HuH-7 (cell line): ENCODE measurements at regions not wholly inside any gene's neighbourhood (a gene's known extent, or its start where the extent isn't known, plus 50 kb on each side); places are given as distances from the start of the nearest gene placed in this dataset.
"Not testable (repeated sequence)": the region's sequence is repeated elsewhere in the genome, so short reads cannot be mapped to it uniquely, and the experiment has no call there.

ENCODE experiments used
- DNase-seq: peaks from one replicate; pipeline ENCODE4 v3.0.0; 2011; ENCODE audit warnings: low spot score

DNA sequence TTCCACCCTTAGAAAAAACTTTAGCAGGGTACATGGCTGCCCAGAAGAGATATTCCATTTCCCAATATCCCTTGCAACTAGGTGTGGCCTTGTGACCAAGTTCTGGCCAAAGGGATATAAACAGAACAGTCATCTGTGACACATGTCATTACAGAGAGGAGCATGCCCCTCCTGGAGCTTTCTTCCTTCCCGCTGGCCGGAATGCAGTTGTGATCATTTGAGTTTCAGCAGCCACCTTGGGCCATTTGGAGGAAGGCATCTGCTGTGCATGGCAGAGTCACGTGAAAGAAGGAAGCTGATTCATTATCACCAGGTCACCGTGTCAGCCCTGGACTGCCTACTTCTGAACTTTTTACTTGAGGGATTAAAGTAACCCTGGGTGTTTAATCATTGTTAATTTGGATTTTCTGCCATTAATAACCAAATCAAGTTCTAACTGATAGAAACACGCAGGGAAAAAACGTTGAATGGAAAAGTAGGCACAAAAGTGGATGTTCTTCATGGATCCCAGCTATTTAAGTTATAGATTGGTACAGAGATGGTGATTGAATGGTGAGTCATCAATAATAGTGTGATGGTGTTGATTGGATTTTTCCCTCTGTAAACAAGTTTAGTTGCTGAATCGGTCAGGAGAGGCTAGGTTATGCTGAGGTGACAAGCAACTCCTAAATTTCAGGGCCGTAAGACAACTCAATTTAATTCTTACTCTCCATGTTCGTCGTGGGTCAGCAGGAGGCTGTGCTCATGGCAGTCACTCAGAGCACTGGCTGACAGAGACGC, 80.7 kb upstream of the CCDC167 start:
- DNase-seq, result no peak

DNA sequence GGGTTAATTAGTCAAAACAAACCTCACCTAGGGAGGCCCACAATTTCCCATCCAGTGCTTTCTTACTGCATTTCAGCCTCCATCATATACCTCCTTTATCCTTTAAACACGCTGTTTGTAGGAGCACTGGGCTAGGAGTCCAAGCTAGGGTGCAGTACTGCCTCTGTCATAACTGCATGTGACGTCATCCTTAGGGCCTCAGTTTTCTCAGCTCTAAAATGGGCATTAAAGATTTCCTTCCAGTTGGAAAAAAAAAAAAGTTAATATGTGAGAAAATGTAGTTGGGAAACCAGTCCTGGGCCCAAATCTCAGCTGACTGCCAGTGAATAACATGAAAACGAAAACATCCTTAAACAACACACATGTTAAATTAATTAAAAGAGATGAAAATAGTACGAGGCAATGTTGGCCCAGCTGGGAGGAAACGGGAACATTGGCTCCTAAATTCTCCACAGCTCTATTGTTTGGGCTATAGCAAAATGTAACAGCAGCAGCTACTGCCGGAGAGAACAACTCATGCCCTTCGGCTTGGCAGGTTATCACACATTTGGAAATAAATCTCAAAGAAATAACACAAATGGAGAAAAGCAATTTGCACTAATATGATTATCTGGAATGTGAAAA, 79.9 kb upstream of the CCDC167 start:
- no peak for DNase-seq

DNA sequence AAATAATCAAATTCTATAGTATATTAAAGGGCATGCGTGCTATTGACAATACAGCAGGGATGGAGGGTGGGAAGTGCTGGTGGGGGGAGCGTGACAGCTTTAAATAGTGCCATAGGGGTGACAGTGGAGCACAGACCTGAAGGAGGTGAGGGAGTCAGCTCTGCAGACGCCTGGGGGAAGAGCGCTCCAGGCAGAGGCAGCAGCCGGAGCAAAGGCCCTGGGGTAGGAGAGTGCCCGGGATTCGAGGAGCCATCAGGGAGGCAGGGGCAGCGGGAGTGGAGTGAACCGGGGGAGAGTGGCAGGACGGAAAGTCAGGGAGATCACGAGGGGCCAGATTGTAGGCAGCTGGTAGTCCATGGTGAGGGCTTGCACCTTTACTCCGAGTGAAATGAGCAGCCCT, 78.4 kb upstream of the CCDC167 start:
- no peak for DNase-seq

DNA sequence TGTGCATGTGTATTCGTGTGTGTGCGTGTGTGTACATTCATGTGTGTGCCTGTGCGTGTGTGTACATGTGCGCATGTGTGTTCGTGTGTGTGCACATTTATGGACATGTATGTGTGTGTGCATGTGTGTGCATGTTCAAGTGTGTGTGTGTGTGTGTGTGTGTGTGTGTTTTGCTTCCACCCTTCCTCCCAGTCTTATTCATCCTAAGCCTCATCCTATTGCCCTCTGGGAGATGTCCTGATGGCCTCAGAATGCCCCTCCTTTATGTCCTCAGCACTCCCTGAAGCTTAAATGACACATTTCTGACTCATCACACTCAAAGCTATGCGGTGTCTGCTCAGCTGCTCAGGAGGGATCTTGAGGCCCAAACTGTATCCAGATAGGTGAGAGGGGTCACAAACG, 76.6 kb upstream of the CCDC167 start:
- no peak for DNase-seq

DNA sequence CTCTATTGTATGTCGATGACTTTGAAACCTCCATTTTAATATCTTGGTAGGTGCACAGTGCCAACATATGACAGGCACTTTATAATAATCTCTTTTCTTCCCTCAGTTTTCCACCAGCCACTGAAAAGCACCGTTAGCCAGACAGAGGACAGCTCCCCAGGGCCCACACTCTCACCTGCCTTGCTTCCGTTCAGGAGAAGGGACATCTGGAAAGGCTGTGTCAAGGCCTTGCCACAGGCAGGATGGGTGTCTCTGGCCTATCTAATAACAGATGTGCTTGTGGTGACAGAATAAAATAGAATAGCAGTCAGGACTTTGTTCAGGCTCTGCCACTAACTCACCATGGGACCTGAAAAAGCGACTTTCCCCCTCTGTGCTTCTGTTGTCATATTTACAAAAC, 75.5 kb upstream of the CCDC167 start:
- DNase-seq, result no peak

DNA sequence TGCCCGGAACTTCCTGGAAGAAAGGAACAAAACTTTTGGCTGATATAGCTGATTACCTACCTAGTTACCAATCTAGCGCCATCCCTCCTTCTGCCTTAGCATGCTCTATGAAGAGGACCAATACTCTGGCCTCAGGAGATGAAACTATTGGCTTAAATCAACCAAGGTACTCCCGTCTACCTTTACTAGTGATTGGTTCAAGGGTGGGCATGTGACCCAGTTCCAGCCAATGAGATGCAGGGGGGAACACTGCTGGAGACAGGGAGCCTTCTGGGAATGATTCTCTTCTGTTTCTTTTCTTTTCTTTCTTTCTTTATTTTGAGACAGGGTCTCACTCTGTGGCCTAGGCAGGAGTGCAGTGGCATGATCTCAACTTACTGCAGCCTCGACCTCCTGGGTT, 72.6 kb upstream of the CCDC167 start:
- no peak for DNase-seq

DNA sequence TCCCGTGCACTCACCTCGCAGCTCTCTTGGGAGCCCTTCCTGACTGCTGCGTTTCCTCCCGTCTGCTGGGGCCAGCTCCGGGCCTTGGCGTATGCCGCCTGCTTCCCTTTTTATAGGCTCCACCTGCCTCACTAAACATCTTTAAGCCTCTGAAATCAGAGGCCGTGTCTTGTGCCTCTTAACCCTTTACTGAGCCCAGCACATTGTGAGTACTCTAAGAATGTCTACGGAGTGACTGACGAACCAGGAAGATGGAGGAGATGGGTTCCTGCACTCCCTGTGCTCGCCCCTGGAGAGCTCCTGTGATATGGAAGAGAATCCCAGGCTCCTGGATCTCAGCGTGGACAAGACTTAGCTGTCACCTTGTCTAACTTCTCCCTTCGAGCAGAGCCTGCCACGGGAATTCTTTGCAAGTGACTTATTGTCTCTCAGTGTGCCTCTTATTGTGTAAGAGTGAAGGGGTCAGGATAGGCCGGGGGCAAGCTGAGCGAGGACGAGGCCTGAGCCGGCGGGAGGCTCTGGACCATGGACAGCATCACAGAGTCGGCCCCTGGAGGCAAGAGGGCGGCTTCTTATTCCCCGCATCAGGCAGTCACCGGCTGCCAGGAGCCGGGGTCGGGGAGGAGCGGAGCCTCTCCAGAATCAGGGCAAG, 70.9 kb upstream of the CCDC167 start:
- no peak for DNase-seq

DNA sequence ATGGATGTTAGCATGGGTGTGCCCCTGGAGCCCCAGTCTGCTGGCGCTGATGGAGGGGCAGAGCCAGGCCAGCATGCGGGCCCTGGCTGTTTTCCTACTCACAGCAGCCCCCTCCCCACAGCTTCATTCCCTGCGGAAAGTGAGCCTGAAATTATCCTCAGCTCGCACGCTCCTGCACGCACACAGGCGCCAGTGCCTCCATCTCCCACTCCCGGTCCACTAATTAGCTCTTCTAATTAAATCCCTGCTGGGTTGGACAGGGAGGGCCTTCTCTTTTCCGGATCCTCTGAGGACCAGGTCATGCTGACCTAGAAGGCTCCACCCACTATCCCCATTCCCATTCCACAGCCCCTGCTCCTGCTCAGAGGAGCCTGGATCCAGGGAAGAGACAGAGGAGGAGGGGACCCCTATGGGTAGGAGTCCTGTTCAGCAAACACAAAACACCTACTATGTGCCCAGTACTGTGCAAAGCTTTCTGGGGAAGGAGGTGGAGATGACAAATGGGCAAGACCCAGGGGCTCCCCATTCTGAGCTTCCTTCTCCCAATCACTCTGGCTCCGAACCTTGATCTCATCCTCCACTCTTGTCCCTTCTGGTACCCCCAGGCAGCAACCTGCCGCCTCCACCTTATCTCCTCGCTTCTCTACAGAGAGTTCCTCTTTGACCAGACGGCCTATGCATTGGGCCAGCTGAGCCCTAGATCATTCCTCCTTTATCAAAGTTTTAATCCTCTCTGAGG, 70.2 kb upstream of the CCDC167 start:
- no peak for DNase-seq

DNA sequence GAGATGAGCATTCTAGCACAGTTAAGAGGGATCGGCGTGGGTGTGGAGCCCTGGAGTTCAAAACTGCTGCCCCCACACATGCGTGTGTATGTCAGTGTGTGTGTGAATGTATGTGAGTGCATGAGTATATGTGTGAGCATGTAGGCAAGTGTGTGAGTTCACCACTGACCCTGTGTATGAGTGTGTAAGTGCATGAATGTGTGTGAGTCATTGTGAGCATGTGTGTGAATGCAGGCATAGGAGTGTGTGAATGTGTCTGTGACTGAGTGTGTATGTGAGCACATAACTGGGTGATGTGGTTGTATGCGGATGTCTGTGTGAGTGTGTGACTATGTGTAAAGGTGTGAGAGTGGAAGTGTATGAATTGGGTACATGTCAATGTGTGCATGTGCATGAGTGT, 69.6 kb upstream of the CCDC167 start:
- no peak for DNase-seq

DNA sequence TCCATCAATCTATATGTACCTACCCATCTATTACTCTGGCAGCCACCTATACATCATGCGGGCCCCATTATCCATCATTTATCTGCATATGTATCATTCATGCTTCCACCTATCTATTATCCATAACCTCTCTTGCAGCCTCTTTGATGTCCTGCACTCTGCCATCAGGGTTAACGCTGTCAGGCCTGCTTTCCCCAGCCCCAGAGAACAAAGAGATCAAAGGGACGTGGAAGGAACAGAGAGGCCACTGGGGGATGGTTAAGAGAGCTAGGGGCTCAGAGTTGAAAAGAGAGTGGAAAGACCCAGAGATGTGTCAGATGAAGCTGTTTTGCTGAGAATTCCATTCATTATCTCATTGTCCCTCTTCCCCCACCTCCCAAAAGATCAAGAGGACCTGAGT, 67.3 kb upstream of the CCDC167 start:
- DNase-seq, result no peak

DNA sequence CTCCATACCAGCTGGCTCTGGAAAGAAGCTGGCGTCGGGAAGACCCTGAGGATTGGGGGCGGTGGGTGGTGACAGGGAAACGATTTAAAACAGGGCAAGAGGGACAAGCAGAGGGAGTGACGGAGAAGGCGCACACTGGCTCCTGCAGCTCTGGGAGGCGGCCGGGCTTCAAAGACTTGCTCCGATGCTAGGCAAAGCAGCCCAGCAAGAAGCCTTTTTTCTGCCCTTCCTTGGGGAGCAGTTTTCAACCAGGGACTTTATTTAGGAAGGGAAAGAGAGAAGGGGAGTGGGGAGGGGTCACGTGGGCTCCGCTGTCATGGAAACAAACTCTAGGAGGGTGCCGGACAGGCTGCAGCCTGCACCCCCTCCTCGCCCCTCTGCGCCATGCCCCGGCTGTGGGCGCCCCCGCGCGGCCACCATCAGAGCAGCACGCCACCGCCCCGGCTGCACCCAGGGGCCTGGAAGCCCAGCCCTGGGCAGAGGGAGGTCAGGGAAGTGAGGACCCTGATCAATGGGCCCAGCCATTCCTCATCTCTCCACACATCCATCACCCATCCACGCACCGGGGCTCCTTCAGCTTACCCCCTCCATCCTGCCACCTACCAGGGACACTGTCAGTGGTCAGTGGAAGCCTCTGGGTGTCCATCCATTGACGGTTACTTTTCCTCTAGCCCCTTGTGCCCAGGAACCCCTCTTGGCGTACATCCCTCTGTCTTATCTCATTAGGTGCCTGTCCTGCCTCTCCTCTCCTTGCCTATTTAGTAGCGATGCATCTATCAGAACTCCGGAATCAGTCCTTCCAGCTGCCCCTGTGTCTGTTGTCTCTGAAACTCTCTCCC, 66.6 kb upstream of the CCDC167 start:
- DNase-seq, result peak; percentile 80

DNA sequence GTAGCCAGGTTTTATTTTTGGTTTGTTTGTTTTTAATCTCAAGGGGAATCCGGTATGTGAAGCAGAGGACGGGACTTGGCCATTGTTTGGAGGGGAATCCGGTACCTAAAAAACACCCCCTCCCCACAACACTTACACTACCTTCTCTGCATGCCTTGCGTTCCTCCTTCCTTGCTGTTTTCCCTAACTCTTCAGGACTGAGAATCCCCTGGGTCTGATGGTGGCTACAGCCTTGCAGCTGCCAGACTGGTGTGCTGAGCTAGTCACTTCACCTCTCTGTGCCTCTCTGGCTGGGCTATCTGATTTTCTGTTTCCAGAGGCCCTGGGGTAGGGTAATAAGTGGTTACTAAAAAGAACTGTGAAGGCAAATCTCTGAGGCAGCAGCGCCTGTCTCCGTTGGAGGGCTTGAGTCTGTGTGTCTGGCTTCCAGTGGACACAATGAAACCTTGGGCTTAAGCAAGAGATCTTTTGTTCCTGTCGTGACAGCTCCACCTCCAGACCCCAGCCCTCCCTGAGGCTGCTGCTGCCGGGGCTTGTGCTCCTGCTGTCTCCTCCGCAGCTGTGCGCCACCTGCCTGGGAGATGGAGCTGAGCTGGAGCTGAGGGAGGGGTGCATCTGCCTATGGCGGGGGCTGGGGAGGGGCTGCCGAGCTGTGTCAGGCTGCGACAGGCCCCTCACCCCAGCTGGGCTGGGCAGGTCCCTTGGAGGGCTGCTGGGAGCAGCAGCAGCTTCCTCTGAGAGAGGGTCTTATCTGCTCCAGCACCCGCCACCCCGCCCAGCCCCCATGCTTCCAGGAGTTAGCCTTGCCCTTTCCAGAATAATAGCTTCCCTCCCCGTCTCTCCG, 65.8 kb upstream of the CCDC167 start:
- DNase-seq, result peak; percentile 60

DNA sequence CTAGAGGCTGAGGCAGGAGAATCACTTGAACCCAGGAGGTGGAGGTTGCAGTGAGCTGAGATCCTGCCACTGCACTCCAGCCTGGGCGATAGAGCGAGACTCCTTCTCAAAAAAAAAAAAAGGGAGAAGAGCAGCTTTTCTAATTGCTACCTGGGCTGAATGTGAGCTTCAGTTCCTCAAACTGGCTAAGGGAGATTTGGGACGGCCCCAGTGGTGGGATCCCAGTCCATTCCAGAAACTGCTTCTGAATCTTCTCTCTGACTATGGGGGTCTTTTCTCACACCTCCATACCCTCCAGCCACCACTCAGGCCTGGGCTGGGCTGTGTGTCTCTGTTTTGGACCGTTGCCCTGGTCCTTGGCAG, 63.2 kb upstream of the CCDC167 start:
- not testable (repeated sequence) for DNase-seq

DNA sequence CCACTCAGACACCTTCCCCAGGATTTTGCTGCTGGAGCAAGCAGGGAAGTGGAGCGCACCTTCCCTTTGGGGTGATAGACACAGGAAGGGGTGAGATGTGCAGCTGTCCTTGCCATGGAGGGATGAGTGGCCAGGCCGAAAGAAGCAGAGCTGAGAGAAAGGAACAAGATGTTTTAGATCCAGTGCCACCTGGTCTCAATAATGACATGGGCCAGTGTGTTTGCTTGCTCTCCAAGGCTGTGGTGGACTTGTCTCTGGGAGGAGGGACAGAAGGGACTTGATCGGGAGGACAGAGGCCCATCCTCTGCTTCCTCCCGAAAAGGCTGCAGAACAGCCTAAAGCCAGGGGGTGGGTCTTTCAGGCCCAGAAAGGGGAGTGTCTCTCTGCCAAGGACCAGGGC, 61.7 kb upstream of the CCDC167 start:
- no peak for DNase-seq

DNA sequence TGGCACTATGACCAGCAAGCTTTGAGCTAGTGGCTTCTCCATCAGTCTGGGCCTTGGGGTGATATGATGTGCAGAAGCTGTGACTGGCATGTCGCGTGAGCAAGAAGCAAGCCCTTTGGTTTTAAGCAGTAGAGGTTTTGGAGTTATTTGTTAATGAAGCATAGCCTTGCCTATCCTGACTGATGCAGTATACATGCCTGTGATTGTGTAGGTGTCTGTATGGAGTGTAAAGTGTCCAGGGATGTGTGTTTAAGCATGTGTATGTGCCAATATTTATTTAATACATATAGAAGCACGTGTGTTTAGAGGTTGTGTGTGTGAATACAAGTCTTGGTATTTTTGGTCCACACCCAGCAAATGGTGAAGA, 61.0 kb upstream of the CCDC167 start:
- DNase-seq, result no peak

DNA sequence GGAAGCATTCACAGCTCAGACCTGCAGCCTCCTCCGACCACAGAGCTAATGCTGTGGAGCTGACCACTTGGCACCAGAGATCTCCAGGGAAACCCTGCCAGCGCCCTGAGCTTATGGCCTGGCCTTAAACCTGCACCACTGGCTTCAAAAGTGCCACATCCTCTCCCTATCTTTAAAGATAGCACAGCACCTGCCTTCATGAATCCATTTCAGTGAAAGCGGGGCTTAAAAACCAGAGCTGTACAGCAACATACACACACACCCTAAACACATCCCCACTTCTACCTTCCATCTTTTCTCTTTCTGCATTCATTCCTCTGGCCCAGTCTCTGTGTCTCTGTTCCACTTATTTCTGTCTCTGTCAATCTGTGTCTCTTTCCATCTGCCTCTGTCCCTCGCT, 59.8 kb upstream of the CCDC167 start:
- no peak for DNase-seq

DNA sequence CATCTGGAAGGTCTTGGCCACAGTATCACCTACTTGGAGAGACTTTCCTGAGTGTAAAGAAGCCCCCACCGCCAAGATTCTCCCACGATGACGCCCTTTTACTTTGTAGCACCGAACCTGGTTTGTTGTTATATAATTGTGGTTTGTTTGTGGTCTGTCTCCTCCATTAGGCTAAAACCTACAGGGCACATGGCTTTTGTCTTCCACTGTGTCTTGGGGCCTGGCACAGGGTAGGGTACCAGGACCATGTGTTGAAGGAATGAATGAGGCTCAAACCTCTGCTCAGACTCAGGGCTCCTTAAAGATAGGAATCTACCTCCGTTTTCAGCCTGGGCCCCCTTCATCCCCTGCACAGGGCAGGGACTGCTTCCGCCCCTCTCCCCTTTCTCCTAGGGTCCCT, 59.4 kb upstream of the CCDC167 start:
- no peak for DNase-seq

DNA sequence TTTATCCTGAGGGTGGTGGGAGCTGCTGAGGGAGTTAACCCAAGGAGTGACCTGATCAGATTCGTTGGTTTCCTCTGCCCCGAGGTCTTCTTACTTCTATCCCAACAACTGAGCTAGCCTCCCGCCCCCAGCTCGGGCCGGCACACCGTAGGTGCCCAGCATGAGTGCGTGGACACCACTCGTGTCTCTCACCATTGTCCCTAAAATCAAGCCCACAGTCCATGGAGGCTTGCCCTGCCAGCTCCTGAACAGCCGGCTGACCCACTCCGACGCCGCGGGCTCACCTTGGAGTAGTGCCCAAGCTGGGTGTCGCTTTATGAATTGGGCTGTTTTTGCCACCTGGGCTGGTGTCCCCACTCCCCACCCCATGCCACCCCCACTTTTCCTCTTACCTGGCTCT, 59.0 kb upstream of the CCDC167 start:
- DNase-seq, result no peak

DNA sequence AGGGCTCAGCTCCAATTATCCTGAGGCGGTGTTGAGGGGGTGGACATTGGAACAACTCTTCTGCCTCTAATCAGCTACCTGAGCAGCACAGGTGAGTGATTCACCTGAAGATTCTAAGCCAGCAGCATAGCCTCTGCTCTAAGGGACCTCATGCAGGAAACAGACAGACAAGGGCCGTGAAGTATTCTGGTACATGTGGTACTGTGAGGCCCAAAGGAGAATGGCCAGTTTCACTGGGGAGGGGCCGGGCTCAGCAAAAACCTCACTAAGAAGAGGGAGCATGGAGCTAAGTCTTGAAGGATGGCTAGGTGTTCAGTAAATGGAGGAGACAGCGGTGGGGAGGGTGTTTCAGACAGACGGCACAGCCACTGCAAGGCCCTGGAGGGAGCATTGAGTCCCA, 58.5 kb upstream of the CCDC167 start:
- DNase-seq, result no peak

DNA sequence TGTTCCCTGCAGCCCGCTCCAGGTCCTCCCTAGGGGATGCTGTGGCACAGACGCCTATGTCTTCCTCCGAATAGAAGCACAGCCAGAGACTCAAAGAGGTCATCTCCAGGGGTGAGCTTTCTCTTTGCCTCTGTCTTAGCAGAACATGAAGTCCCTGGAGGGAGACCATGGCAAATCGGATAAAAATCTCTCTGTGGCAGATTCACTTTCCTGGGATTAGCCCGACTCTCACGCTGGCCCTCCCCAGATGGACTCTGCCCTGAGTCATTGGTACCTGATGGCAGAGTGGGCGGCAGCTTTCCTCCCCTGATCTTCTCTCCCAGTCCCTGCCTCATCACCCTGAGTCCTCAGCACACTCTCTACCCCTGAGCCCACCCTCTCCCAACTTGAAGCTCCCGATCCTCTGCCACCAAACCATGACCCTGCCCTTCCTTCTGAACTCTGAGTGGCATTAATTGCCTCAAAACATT, 58.0 kb upstream of the CCDC167 start:
- DNase-seq, result no peak
